Coronary artery (tissue), 2 donors: ENCODE measurements at regions not wholly inside any gene's neighbourhood (a gene's known extent, or its start where the extent isn't known, plus 50 kb on each side); places are given as distances from the start of the nearest gene placed in this dataset.
A peak's percentile ranks its signal among the peaks of the same experiment; 100 is the strongest.
"Not testable (repeated sequence)": the region's sequence is repeated elsewhere in the genome, so short reads cannot be mapped to it uniquely, and the experiment has no call there.

Experiments used
- DNase-seq: peaks from one replicate; pipeline ENCODE4 v3.0.0-alpha.2; 2017; ENCODE audit warnings: low spot score
- H3K27ac ChIP-seq, 2 donors: fragments of 200-600 bp; sonication (generic); one replicate each; pipeline ENCODE4 v1.5.1; 2016 to 2019
- H3K4me3 ChIP-seq: fragments of 200-600 bp; sonication (generic); 2 replicates; pipeline ENCODE4 v1.5.1; 2016; ENCODE audit warnings: mild to moderate bottlenecking, moderate library complexity
- TF ChIP-seq, protein P1 (sequence below): fragments of 200-600 bp; sonication (generic); IDR thresholded peaks from one replicate; pipeline ENCODE4 v1.5.1; 2019; ENCODE audit warnings: antibody characterized with exemption

DNA sequence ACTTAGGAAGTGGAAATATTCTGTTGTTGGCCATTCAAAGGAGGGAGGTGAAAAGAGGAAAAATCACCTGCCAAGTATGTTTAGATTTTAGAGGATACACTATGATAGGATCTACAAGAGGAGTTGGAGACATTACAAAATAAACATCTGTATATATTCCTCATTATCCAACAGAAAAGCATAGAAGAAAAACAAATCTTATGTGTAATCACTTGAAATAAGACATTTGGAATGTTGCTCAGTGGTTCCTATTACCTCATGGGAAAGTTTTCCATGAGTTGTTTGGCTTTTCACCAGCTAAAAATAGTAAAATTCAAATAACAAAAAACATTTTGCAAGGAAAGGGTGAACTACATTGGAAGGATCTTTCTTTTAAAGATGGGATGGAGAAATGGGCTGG, 76.7 kb upstream of the CARMIL1 start:
- DNase-seq: no peak
- TF ChIP-seq, protein P1, sequence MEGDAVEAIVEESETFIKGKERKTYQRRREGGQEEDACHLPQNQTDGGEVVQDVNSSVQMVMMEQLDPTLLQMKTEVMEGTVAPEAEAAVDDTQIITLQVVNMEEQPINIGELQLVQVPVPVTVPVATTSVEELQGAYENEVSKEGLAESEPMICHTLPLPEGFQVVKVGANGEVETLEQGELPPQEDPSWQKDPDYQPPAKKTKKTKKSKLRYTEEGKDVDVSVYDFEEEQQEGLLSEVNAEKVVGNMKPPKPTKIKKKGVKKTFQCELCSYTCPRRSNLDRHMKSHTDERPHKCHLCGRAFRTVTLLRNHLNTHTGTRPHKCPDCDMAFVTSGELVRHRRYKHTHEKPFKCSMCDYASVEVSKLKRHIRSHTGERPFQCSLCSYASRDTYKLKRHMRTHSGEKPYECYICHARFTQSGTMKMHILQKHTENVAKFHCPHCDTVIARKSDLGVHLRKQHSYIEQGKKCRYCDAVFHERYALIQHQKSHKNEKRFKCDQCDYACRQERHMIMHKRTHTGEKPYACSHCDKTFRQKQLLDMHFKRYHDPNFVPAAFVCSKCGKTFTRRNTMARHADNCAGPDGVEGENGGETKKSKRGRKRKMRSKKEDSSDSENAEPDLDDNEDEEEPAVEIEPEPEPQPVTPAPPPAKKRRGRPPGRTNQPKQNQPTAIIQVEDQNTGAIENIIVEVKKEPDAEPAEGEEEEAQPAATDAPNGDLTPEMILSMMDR: no peak
- H3K4me3 ChIP-seq: no peak overlapping the region
- H3K27ac ChIP-seq: peak overlapping the region; percentile 20 to 33

DNA sequence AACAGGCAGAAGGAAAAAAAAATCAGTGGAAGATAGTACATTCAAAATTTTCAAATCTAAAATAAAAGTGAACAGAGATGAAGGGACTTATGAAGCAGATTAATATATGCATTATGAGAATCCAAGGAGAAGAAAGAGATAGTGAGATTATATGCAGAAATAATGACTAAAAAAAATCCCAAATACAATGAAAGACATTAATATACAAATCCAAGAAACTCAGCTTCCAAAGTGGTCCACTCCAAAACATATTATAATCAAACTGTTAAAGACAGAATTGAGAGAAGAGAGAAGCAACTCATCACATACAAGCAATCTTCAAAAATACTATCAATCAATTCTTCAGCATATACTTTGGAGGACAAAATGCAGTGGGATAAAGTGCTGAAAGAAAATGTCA, 73.5 kb upstream of the CARMIL1 start:
- no peak overlapping the region for H3K27ac ChIP-seq
- TF ChIP-seq, protein P1: no peak
- no peak overlapping the region for H3K4me3 ChIP-seq
- no peak for DNase-seq

DNA sequence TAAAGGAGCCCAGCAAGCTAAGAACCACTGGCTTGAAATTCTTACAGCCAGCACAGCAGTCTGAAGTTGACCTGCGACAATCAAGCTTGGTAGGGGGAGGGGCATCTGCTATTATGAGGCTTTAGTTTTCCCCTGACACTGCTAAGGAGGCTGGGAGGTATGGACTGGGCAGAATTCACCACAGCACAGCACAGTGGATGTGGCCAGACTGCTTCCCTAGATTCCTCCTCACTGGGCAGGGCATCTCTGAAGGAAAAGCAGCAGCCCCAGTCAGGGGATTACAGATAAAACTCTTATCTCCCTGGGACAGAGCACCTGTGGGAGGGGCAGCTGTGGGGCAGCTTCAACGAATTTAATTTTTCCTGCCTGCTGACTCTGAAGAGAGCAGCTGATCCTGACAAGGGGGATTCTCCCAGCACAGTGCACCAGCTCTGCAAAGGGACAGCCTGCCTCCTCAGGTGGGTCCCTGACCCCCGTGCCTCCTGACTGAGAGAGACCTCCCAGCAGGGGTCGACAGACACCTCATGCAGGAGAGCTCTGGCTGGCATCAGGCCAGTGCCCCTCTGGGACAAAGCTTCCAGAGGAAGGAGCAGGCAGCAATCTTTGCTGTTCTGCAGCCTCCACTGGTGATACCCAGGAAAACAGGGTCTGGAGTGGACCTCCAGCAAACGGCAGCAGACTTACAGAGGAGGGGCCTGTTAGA, 71.6 kb upstream of the CARMIL1 start:
- DNase-seq, H3K27ac ChIP-seq, H3K4me3 ChIP-seq: not testable (repeated sequence)

DNA sequence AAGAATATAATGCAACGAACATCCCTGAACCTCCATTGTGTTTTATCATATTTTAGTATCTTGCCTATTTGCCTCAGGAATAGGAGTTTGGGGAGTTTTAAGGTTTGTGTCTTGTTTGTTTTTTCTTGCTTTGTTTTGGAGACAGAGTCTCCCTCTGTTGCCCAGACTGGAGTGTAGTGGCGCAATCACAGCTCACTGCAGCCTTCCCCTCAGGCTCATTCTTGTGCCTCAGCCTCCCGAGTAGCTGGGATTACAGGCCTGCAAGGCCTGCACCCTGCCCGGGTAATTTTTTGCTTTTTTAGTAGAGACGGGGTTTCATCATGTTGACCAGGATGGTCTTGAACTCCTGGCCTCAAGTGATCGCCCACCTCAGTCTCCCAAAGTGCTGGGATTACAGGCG, 63.3 kb upstream of the CARMIL1 start:
- no peak overlapping the region for H3K27ac ChIP-seq
- TF ChIP-seq, protein P1: no peak
- H3K4me3 ChIP-seq: no peak overlapping the region
- DNase-seq: no peak

DNA sequence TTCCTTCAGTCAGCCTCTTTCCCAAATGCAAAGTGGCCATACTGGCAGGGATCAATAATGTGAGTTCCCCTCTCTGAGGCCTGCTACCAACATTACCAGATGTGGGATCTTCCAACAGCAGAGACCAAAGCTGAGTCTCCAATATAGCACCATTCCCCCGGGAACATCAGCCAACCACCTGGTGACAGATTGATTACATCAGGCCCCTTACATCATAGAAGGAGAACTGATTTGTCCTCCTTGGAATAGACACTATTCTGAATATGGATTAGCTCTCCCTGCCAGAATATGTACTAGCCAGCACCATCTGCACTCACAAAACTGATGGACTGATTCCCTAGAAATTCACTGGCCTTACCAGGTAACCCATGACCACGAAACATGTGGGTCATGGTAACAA, 61.9 kb upstream of the CARMIL1 start:
- no peak for DNase-seq
- TF ChIP-seq, protein P1: no peak
- no peak overlapping the region for H3K4me3 ChIP-seq
- H3K27ac ChIP-seq: no peak overlapping the region

DNA sequence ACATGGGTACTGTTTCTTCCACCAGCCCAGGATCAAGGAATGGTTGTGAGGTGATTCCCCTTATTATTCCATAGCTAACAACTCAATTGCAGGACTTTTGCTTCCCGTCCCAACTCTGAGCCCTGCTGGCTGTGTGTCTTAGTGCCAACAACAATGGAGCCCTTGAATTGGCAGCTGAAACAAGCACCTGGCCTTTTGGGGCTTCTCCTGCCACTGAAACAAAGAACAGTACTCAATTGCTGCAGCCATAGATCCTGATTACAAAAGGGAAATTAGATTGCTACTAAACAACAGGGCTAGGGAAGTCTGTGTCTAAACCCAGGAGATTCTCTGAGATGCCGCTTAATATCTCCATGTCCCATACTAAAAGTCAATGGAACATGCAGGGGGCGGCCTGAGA, 61.3 kb upstream of the CARMIL1 start:
- Histone ChIP-seq H3K27ac (no peak overlapping the region), H3K4me3 (no peak overlapping the region)
- no peak for DNase-seq
- TF ChIP-seq, protein P1: no peak

DNA sequence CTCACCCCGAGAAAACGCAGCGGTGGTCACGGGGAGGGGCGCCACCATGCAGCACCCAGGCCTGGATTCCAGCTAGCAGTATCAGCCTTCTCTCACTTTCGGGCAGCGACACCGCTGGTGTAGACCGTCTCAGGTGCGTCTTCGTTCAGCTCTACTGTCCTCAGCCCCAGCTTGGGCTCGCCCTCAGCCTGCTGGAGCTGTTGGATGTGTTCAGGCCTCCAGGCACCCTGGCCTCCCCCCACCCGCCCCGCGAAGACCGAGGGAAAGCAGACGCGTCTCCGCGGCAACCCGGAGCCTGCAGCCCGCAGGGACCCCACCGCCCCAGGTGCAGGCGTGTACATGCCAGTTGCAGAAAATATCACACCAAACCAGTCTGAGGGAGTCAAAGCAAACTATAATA, 60.8 kb upstream of the CARMIL1 start:
- DNase-seq: no peak
- Histone ChIP-seq H3K4me3 (no peak overlapping the region), H3K27ac (no peak overlapping the region)
- TF ChIP-seq, protein P1: no peak
